ENCODE measurements at regions not wholly inside any gene's neighbourhood (a gene's known extent, or its start where the extent isn't known, plus 50 kb on each side); places are given as distances from the start of the nearest gene placed in this dataset.

DNA sequence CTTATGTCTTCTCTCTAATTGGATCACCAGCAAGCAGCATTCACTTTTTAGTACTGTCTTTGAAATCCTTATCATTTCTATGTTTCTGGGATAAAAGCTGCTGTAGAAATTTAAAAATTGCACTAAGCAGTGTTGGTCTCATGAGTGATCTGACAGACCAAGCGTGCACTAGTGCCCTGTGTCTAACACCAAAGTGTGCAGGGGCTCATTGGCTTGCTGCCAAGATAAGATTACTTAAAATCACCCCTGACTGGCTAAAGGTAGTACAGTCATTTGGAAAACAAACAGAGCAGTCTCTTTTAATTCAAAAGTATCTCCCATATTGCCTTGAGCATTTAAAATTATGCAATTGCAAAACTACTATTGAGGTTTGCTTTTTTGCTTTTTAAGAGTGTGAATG, 304.6 kb downstream of the ARAP2 start:
- ATAC-seq (no peak), DNase-seq (no peak)
- Mint-ChIP-seq H3K27me3 (no peaks in the 10 kb centered on the region), H3K9me3 (no peaks in the 10 kb centered on the region), H3K27ac (no peak overlapping the region), H3K4me3 (no peak overlapping the region), H3K4me1 (no peaks in the 10 kb centered on the region)

DNA sequence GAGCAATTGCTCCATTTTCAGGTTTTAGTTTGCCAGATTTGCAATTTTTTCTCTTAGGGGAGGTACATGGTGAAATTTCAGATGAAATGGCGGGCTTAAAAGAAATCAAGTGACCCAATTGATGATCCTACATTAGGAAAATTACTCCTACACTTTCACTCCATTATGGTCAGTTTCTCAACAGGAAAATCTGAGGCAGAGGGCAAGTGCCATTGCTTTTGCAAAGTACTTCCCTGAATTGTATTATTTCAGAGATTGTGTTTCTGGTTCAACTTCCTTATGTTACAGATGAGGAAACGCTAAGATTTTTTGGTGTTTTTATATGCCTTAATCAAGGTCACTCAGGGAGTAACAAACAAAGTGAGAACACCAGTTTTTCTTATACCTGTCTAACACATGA, 302.2 kb downstream of the ARAP2 start:
- ATAC-seq (no peak), DNase-seq (no peak)
- H3K9me3 Mint-ChIP-seq, result no peaks in the 10 kb centered on the region
- H3K27ac Mint-ChIP-seq, result no peak overlapping the region
- no peaks in the 10 kb centered on the region for H3K4me1 Mint-ChIP-seq
- no peaks in the 10 kb centered on the region for H3K27me3 Mint-ChIP-seq
- H3K4me3 Mint-ChIP-seq, result no peak overlapping the region

DNA sequence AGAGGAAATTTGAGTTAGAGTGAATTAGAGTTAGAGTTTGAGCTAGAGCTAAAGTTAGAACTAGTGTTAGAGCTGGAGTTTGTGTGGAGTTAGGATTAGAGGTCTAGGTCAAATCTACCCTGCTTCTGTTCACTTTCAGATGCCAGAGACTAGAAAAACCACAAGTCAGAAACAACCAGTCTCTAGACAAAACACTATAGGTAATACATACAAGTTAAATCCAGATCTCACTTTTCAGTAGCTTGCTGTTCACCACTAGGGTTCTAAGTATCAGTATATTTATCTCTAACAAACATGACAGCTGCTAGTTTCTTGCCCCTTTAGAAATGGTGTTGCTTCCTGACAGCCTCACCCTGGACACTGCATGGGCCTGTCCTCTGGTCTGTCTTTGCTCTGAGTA, 300.7 kb downstream of the ARAP2 start:
- Mint-ChIP-seq H3K27ac (no peak overlapping the region), H3K27me3 (no peaks in the 10 kb centered on the region), H3K9me3 (no peaks in the 10 kb centered on the region), H3K4me3 (no peak overlapping the region), H3K4me1 (no peaks in the 10 kb centered on the region)
- ATAC-seq (no peak), DNase-seq (no peak)

DNA sequence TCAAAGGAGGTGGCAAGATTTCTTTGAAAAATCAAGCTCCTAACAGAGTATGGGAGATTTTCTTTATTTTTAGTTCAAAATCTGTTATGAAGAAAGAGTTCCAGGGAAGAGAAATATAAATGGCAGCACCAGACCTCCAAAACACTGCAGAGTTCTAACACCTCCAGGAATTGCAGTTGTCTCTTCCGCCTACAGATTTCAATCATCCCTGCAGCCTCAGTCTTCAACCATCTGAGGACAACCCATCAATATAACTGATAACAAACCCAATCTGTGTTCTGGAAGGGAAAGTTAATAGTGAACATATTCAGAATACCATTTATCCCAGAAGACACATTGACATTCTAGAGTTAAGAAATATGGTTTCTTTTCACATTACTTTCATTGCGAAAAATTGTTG, 296.1 kb downstream of the ARAP2 start:
- ATAC-seq, result no peak
- Mint-ChIP-seq H3K27ac (no peak overlapping the region), H3K4me3 (no peak overlapping the region), H3K9me3 (peaks cover 5 to 7% of the 10 kb centered on the region in 2 donors), H3K27me3 (no peaks in the 10 kb centered on the region), H3K4me1 (no peaks in the 10 kb centered on the region)
- no peak for DNase-seq

DNA sequence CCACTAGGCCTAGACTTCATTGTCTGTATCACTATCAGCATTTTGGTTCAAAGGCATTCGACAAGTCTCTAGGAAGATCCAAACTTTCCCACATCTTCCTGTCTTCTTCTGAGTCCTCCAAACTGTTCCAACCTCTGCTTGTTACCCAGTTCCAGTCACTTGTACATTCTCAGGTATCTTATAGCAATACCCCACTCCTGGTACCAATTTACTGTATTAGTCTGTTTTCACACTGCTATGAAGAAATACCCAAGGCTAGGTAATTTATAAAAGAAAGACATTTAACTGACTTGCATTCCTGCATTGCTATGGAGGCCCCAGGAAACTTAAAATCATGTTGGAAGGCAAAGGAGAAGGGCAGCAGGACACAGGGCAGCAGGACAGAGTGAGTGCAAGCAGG, 293.9 kb downstream of the ARAP2 start:
- no peak for ATAC-seq
- Mint-ChIP-seq H3K9me3 (peaks cover 5 to 25% of the 10 kb centered on the region in 2 donors), H3K4me3 (no peak overlapping the region), H3K27ac (no peak overlapping the region), H3K4me1 (no peaks in the 10 kb centered on the region), H3K27me3 (no peaks in the 10 kb centered on the region)
- no peak for DNase-seq

DNA sequence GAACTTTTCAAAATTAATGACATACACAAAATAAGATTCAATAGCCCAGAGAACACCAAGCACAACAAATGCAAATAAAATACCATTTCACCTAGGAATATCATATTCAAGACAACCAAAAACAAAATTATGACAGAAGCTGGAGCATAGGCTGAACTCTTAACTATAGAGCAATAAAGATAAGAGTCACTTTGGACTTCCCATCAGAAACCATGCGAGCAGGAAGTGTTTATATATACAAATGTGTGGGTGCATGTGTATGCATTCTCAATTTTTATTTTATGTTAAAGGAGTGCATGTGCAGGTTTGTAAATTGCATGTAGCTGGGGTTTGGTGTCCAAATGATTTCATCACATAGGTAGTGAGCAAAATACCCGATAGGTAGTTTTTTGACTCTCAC, 291.6 kb downstream of the ARAP2 start:
- ATAC-seq (no peak), DNase-seq (no peak)
- no peaks in the 10 kb centered on the region for H3K4me1 Mint-ChIP-seq
- no peaks in the 10 kb centered on the region for H3K27me3 Mint-ChIP-seq
- peaks cover 14 to 29% of the 10 kb centered on the region in 2 donors for H3K9me3 Mint-ChIP-seq
- no peak overlapping the region for H3K27ac Mint-ChIP-seq
- H3K4me3 Mint-ChIP-seq, result no peak overlapping the region

DNA sequence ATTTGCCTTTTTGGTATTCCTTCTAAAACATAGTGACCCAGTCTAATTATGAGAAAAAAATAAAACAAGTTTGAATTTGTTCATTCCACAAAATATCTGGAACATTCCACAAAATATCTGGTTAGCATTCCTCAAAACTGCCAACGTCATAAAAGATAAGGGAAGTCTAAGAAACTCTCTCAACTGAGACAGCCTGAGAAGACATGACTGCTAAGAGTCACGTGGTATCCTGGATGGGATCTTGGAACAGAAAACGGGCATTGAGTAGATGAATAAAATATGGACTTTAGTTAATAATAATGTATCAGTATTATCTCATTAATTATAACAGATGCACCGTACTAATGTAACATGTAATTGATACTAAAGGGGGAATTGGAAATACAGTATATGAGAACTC, 280.9 kb downstream of the ARAP2 start:
- Mint-ChIP-seq H3K4me3 (no peak overlapping the region), H3K27ac (no peak overlapping the region), H3K27me3 (no peaks in the 10 kb centered on the region), H3K4me1 (no peaks in the 10 kb centered on the region), H3K9me3 (no peaks in the 10 kb centered on the region)
- DNase-seq, result no peak
- ATAC-seq, result no peak

DNA sequence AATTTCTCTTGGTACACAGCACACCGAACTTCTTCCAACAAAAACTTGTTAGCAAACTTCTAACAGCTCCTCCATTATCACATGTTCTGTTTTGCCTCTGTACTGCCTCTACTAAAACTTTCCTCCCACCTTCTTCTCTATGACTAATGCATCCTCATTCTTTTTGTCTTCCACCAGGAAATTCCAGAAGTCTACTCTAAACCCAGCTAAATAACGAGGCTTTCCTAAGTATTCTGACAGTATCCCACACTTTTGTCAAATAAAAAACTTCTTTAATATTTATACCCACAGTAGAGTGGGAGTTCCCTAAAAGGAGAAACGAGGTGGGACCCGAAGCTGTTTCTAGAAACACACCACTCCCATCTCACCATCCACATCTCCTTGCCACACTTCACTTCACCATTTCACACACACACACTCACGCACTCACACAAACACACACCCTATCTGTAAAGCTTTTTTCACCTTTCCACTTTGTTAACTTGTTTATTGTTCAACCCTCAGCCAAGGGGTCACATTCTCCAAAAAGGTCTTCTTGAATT, 280.3 kb downstream of the ARAP2 start:
- no peaks in the 10 kb centered on the region for H3K9me3 Mint-ChIP-seq
- H3K4me1 Mint-ChIP-seq, result no peaks in the 10 kb centered on the region
- no peaks in the 10 kb centered on the region for H3K27me3 Mint-ChIP-seq
- ATAC-seq (no peak), DNase-seq (no peak)
- no peak overlapping the region for H3K27ac Mint-ChIP-seq
- H3K4me3 Mint-ChIP-seq, result no peak overlapping the region

DNA sequence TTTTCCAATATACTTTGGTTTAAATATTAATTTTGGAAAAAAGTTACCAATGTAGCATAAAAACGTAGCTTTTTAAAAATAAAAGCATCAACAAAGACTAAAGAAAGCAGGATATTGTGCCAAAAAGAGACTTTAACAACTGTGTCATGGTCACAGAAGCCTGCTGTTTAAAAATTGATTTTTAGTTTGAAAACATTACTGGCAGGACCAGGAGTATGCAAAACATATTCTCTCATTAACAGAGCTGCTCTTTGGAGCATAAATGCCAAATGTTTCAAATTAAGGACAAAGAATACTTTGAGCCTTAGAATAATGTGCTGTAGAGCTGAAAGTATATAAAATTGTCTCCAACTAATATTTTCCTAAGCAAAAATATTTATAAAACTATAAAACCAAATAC, 279.0 kb downstream of the ARAP2 start:
- DNase-seq (no peak), ATAC-seq (no peak)
- no peak overlapping the region for H3K27ac Mint-ChIP-seq
- no peaks in the 10 kb centered on the region for H3K9me3 Mint-ChIP-seq
- no peaks in the 10 kb centered on the region for H3K27me3 Mint-ChIP-seq
- H3K4me1 Mint-ChIP-seq, result no peaks in the 10 kb centered on the region
- no peak overlapping the region for H3K4me3 Mint-ChIP-seq

DNA sequence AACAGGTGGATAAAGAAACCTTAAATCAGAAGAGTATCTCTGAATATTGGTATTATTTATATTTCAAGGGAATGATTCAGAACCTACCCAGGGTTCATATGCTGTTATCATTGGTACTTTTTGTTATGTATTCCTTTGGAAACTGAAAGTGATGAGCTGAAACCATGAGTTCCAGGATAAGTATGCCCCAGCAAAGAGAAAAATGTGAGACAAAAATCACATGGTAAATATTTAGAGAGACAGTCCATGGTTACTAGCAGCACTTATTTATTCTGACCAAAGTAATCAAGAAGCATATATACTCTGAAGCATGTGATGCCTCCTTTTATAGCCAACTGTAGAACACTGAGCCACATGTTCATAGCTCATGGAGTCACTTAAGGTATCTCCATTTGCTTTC, 277.7 kb downstream of the ARAP2 start:
- H3K4me1 Mint-ChIP-seq, result no peaks in the 10 kb centered on the region
- no peaks in the 10 kb centered on the region for H3K9me3 Mint-ChIP-seq
- no peak overlapping the region for H3K4me3 Mint-ChIP-seq
- H3K27ac Mint-ChIP-seq, result no peak overlapping the region
- ATAC-seq (no peak), DNase-seq (no peak)
- no peaks in the 10 kb centered on the region for H3K27me3 Mint-ChIP-seq

DNA sequence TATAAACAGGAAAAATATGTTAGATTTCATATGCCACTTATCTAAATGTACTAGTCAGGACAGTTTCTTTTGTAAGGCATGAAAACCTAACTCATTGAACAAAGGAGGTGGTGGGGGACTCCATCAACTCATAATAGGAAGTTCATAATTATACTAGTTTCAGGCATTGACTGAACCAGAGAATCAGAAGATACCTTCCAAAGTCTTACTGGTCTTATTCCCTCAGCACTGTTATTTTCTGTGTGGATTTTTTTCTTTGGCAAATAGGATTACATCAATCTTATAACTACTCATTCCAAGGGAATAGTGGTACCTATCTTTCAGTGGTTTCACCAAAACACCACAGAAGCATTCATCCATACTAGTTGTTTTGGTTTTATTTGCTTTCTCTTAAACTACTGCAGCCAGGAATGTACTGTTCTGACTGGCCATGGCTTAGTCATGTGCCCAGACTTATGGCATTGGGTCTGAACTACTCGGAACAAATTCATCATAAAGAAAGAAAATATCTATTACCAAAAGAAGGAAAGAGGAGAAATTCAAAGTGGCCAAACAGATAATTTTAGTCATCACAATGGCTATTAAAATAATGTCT, 273.9 kb downstream of the ARAP2 start:
- Mint-ChIP-seq H3K4me3 (no peak overlapping the region), H3K9me3 (no peaks in the 10 kb centered on the region), H3K4me1 (peaks cover 6% of the 10 kb centered on the region), H3K27me3 (no peaks in the 10 kb centered on the region), H3K27ac (no peak overlapping the region)
- peak in 1 of 2 donors; percentile 12 for DNase-seq
- peak; percentile 72 for ATAC-seq

DNA sequence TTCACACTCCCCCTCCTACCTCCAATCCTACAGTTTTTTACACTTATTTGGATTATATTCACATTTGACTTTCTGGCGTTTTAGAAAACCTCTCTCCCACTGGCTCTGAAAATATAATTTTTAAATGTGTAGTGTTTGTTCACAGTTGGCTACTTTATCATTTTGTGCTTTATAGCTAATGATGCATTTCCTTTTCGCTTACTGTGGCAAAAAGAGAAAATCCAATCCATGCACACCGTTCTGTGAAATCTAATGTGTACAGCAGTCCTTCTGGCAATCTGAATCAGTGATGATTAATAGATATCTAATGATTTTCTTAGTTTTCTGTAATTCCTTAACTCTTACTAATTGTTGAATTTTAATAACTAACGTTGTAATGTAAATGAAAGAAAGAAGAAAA, 271.5 kb downstream of the ARAP2 start:
- DNase-seq, result no peak
- Mint-ChIP-seq H3K9me3 (no peaks in the 10 kb centered on the region), H3K27ac (no peak overlapping the region), H3K4me1 (peaks cover 16% of the 10 kb centered on the region), H3K27me3 (no peaks in the 10 kb centered on the region), H3K4me3 (no peak overlapping the region)
- ATAC-seq, result no peak

DNA sequence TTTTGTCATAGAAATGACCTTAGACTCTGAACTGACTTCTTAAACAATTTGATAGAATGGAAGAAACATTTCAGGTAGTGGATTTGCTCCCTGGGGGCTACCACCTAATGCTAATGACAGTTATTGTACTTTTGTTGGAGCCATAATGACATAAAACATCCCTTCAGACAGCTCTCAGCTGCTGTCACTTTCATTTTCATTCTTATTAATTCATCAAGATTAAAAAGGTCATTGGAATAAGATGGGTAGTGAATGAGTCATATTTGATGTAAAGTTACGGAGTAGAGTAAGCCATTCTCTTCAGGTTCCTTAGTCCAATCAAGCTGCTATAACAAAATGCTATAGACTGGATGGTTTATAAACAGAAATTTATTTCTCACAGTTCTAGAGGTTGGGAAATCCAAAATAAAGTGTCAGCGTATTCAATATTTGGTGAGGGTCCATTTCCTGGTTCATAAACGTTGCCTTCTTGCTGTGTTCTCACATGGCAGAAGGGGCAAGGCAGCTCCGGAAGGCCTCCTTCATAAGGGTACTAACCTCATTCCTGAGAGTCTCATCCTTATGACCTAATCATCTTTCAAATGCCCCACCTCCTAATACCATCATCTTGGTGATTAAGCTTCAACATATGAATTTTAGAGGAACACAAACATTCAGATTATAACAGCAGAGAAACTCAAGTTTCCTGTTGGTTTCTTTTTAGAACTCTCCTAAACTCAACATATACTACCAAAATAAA, 268.5 kb downstream of the ARAP2 start:
- Mint-ChIP-seq H3K27ac (no peak overlapping the region), H3K9me3 (no peaks in the 10 kb centered on the region), H3K4me3 (no peak overlapping the region), H3K4me1 (peaks cover 16% of the 10 kb centered on the region), H3K27me3 (no peaks in the 10 kb centered on the region)
- DNase-seq, result no peak
- peak; percentile 99 for ATAC-seq

DNA sequence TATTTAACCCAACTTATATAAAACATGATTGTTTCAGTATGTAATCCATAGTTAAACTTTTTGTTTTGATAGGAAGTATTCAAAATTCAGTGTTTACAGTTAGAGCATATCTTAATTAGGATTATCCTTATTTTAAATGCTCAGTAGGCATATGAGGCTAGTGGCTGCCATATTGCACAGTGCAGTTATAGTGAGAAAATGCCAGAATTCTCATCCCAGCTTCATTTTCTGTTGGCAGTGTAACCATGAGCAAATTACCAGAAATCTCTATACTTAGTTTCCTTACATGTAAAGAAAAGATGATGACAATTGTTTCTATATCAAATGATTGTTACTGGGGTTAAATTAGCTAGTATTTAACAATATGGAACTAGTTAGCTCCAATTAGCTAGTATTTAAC, 265.8 kb downstream of the ARAP2 start:
- Mint-ChIP-seq H3K27me3 (no peaks in the 10 kb centered on the region), H3K9me3 (peaks cover 0 to 7% of the 10 kb centered on the region in 2 donors), H3K4me1 (peaks cover 24% of the 10 kb centered on the region), H3K27ac (no peak overlapping the region), H3K4me3 (no peak overlapping the region)
- DNase-seq, result no peak
- no peak for ATAC-seq

DNA sequence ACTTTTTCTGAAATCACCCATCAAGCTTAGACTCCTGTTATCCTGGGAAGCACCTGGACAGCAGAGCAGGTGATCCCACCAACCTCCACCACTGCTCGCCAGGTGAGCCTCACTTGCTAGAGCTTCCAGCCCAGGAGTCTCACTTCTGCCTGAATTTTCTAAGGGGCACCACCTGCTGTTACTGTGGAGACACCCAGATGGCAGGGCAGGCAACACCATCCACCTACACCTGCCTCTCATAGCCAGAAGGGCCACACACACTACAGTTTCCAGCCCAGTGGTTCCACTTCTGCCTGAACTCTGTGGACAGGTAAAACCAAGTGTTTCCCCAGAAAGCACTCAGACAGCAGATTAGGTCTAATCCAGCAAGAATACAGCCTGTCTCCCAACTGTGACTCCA, 262.0 kb downstream of the ARAP2 start:
- DNase-seq (no peak), ATAC-seq (no peak)
- Mint-ChIP-seq H3K27ac (no peak overlapping the region), H3K4me3 (no peak overlapping the region), H3K4me1 (peaks cover 8% of the 10 kb centered on the region), H3K27me3 (peaks cover 1% of the 10 kb centered on the region), H3K9me3 (peaks cover 7 to 17% of the 10 kb centered on the region in 2 donors)

DNA sequence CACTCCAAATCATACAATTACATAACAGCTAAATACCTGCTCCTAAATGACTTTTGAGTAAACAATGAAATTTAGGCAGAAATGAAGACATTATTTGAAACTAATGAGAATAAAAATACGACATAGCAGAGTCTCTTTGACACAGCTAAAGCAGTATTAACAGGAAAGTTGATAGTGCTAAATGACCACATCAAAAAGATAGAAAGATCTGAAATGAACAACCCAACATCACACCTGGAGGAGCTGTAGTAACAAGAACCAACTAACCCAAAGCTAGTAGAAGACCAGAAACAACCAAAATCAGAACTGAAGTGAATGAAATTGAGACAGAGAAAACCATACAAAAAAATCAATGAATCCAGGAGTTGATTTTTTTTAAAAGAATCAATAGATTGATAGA, 257.8 kb downstream of the ARAP2 start:
- Mint-ChIP-seq H3K4me3 (no peak overlapping the region), H3K9me3 (peaks cover 7 to 18% of the 10 kb centered on the region in 2 donors), H3K4me1 (peaks cover 4% of the 10 kb centered on the region), H3K27me3 (peaks cover 8% of the 10 kb centered on the region), H3K27ac (no peak overlapping the region)
- ATAC-seq (no peak), DNase-seq (no peak)

DNA sequence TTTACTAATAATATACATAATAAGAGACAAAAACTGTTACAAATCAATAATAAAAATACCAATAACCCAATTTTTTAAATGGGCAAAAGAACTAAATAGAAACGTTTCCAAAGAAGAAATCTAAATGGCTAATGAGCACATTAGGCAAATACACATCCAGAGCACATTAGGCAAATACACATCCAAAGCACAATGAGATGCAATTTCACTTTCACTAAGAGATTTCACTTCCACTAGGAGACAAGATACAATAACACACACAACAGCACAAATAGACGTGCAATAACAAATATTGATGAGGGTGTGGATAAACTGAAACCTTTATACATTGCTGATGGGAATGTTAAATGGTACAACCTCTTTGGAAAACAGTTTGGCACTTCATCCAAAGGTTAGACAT, 250.7 kb downstream of the ARAP2 start:
- Mint-ChIP-seq H3K9me3 (no peaks in the 10 kb centered on the region), H3K27ac (no peak overlapping the region), H3K27me3 (no peaks in the 10 kb centered on the region), H3K4me3 (no peak overlapping the region), H3K4me1 (no peaks in the 10 kb centered on the region)
- DNase-seq (no peak), ATAC-seq (no peak)

All from stimulated activated naive CD8-positive, alpha-beta T cell treated with anti-CD3 and anti-CD28 coated beads, Interleukin-15, amount 100 ng/mL, for 72 hours (primary cell).